Stomach (tissue), 8 donors: ENCODE measurements at regions not wholly inside any gene's neighbourhood (a gene's known extent, or its start where the extent isn't known, plus 50 kb on each side); places are given as distances from the start of the nearest gene placed in this dataset.
A peak's percentile ranks its signal among the peaks of the same experiment; 100 is the strongest.

Experiments used
- DNase-seq, 2 donors: peaks; one replicate each; pipeline versions ENCODE4 v3.0.0 to v3.0.0-alpha.2; 2013 to 2019
- H3K27ac ChIP-seq, 5 donors: fragments of 200-600 bp in 4 of 5; sonication (generic) in 4 of 5; one replicate each; pipeline ENCODE4 v1.5.1; 2013 to 2019; ENCODE audit warnings: mild to moderate bottlenecking in 1 of 5, moderate library complexity in 1 of 5
- H3K27me3 ChIP-seq, 3 donors: fragments of 200-600 bp; sonication (generic); one replicate each; pipeline ENCODE4 v1.5.1; 2017 to 2019; ENCODE audit warnings: mixed run types in 1 of 3
- H3K36me3 ChIP-seq, 4 donors: fragments of 200-600 bp; sonication (generic); 1 replicate in 3 of 4; 2 replicates in 1 of 4; pipeline ENCODE4 v1.5.1; 2016 to 2019
- H3K4me1 ChIP-seq, 4 donors: fragments of 200-600 bp; sonication (generic); one replicate each; pipeline ENCODE4 v1.5.1; 2016 to 2019
- H3K4me3 ChIP-seq, 4 donors: fragments of 200-600 bp; sonication (generic) in 3 of 4; one replicate each; pipeline ENCODE4 v1.5.1; 2016 to 2019; ENCODE audit warnings: mild to moderate bottlenecking in 1 of 4
- H3K9me3 ChIP-seq, 4 donors: fragments of 200-600 bp; sonication (generic); one replicate each; pipeline ENCODE4 v1.5.1; 2016 to 2019
- CTCF ChIP-seq, 7 experiments: fragments of 450-650 bp in 4 of 7; fragments of 200-600 bp in 3 of 7; sonication (generic) in 3 of 7; IDR thresholded peaks; one replicate each; pipeline ENCODE4 v1.5.1; 2016 to 2019; ENCODE audit warnings: antibody characterized with exemption in 7 of 7, control low read depth in 2 of 7, mild to moderate bottlenecking in 1 of 7
- EP300 ChIP-seq: sonication (generic); formaldehyde crosslinking; IDR thresholded peaks from one replicate; pipeline ENCODE4 v1.6.1; 2017; ENCODE audit warnings: antibody characterized with exemption
- POLR2A ChIP-seq, 4 donors: fragments of 450-650 bp; IDR thresholded peaks; one replicate each; pipeline ENCODE4 v1.6.1; 2016; ENCODE audit warnings: antibody characterized with exemption in 4 of 4, control low read depth in 2 of 4, mild to moderate bottlenecking in 1 of 4, moderate library complexity in 1 of 4
- POLR2AphosphoS5 ChIP-seq, 3 donors: sonication (generic); formaldehyde crosslinking; IDR thresholded peaks; one replicate each; pipeline ENCODE4 v1.6.1; 2016; ENCODE audit warnings: antibody characterized with exemption in 3 of 3
- WGBS, 5 donors: extraction: QIAGEN DNeasy Blood & Tissue Kit in 3 of 5; methylation state at CpG; one replicate each; pipeline versions ENCODE4 v1.1.5 to v1.1.7; 2013 to 2018; 5-methylcytosine and 5-hydroxymethylcytosine counted together
- intact Hi-C: fragments of 100-400 bp; cut with DNase I; formaldehyde crosslinking; loops from one replicate; pipeline ENCODE4 v1.15.1; 2023; ENCODE audit warnings: low total_unique reads
- donor health status: healthy with polysubstance abuse.
- donor health status: Bipolar disorder and iron deficiency.
- donor health status: healthy.

GRCh38 chr1:59110271-59110670 lies 186.6 kb upstream of the FGGY start:
- no peaks in the 10 kb centered on the region for H3K27me3 ChIP-seq
- DNase-seq = no peak
- no peaks in the 10 kb centered on the region for H3K36me3 ChIP-seq
- H3K4me1 ChIP-seq = peaks cover 0 to 9% (median 7%) of the 10 kb centered on the region in 4 donors
- H3K27ac ChIP-seq = no peak overlapping the region
- no peaks in the 10 kb centered on the region for H3K9me3 ChIP-seq
- no peak for TF ChIP-seq POLR2A (IDR thresholded peaks at IDR 0.05)
- no peak for TF ChIP-seq CTCF (IDR thresholded peaks at IDR 0.05)
- no peak for TF ChIP-seq EP300
- no peak for TF ChIP-seq POLR2AphosphoS5 (IDR thresholded peaks at IDR 0.05)
- intact Hi-C loops = no loop called here
- WGBS, 5 donors = 84 to 100% (median 95%) methylated on average over 1 of the region's 1 CpG
- H3K4me3 ChIP-seq = no peak overlapping the region

GRCh38 chr1:59113876-59114457 lies 182.9 kb upstream of the FGGY start:
- H3K4me3 ChIP-seq = no peak overlapping the region

GRCh38 chr1:59115865-59116264 lies 181.0 kb upstream of the FGGY start:
- H3K4me1 ChIP-seq = no peaks in the 10 kb centered on the region
- 82 to 95% (median 90%) methylated on average over 2 of the region's 2 CpGs for WGBS, 5 donors

More at GRCh38 chr1:59113876-59114457, 182.9 kb upstream of the FGGY start:
- peak in 1 of 2 donors; percentile 25 for DNase-seq
- WGBS, 5 donors = 57 to 86% (median 64%) methylated on average over 1 of the region's 1 CpG
- intact Hi-C loops = no loop called here
- Histone ChIP-seq H3K27me3 (no peaks in the 10 kb centered on the region), H3K36me3 (no peaks in the 10 kb centered on the region), H3K27ac (no peak overlapping the region), H3K9me3 (no peaks in the 10 kb centered on the region), H3K4me1 (no peaks in the 10 kb centered on the region)
- TF ChIP-seq POLR2A (IDR thresholded peaks at IDR 0.05) (no peak), POLR2AphosphoS5 (IDR thresholded peaks at IDR 0.05) (no peak), EP300 (no peak), CTCF (IDR thresholded peaks at IDR 0.05) (no peak)

GRCh38 chr1:59116920-59117542 lies 179.9 kb upstream of the FGGY start:
- DNase-seq = no peak
- Histone ChIP-seq H3K27ac (no peak overlapping the region), H3K27me3 (no peaks in the 10 kb centered on the region), H3K4me3 (no peak overlapping the region), H3K36me3 (no peaks in the 10 kb centered on the region), H3K4me1 (no peaks in the 10 kb centered on the region), H3K9me3 (no peaks in the 10 kb centered on the region)
- WGBS, 5 donors = 77 to 84% (median 83%) methylated on average over 4 of the region's 4 CpGs
- intact Hi-C loops = no loop called here
- no peak for TF ChIP-seq CTCF (IDR thresholded peaks at IDR 0.05)

More at GRCh38 chr1:59115865-59116264, 181.0 kb upstream of the FGGY start:
- H3K36me3 ChIP-seq = no peaks in the 10 kb centered on the region
- H3K27me3 ChIP-seq = no peaks in the 10 kb centered on the region
- DNase-seq = no peak
- no peak overlapping the region for H3K27ac ChIP-seq
- TF ChIP-seq POLR2A (IDR thresholded peaks at IDR 0.05) = no peak
- no peak for TF ChIP-seq POLR2AphosphoS5 (IDR thresholded peaks at IDR 0.05)
- no peak for TF ChIP-seq EP300
- TF ChIP-seq CTCF (IDR thresholded peaks at IDR 0.05) = no peak
- H3K4me3 ChIP-seq = no peak overlapping the region
- intact Hi-C loops = no loop called here
- H3K9me3 ChIP-seq = no peaks in the 10 kb centered on the region
